ENCODE measurements at regions not wholly inside any gene's neighbourhood (a gene's known extent, or its start where the extent isn't known, plus 50 kb on each side); places are given as distances from the start of the nearest gene placed in this dataset.

GRCh38 chr6:43954311-43955131 lies 172.7 kb downstream of the MRPL14 start (continued):
- TF ChIP-seq ZNF609 (CRISPR knock-in tag; IDR thresholded peaks at IDR 0.05; ENCODE audit: borderline replicate concordance) (peak; percentile 79), ZHX1 (CRISPR knock-in tag; IDR thresholded peaks at IDR 0.05; ENCODE audit: low read depth) (0 out of 2 replicates have a peak, but pooled peaks have one; percentile 51), ZBTB25 (CRISPR knock-in tag; IDR thresholded peaks at IDR 0.05) (no peak), ZNF441 (CRISPR knock-in tag; IDR thresholded peaks at IDR 0.05; ENCODE audit: borderline replicate concordance) (no peak), NPAS2 (CRISPR knock-in tag; IDR thresholded peaks at IDR 0.05; ENCODE audit: borderline replicate concordance) (0 out of 2 replicates have a peak, but pooled peaks have one; percentile 15), TFAP4 (IDR thresholded peaks at IDR 0.05; ENCODE audit: borderline replicate concordance, low read depth) (peak; percentile 85; the same call in 1 of the 2 replicates), ZBTB44 (CRISPR knock-in tag; IDR thresholded peaks at IDR 0.05) (no peak), SP5 (CRISPR knock-in tag; IDR thresholded peaks at IDR 0.05; ENCODE audit: borderline replicate concordance, low read depth) (peak; percentile 71), TCF12 (IDR thresholded peaks at IDR 0.05) (no peak), TCF12 (CRISPR knock-in tag; IDR thresholded peaks at IDR 0.05) (no peak; the same call in 1 of the 2 replicates), NR2F6 (IDR thresholded peaks at IDR 0.05) (peak; percentile 42; the same call in 1 of the 2 replicates), NR2F6 (CRISPR knock-in tag; IDR thresholded peaks at IDR 0.05) (peak; percentile 89), KLF16 (CRISPR knock-in tag; IDR thresholded peaks at IDR 0.05) (no peak), RXRA (CRISPR knock-in tag; IDR thresholded peaks at IDR 0.05) (peak; percentile 69; the same call in 1 of the 2 replicates), KDM6A (CRISPR knock-in tag; IDR thresholded peaks at IDR 0.05; ENCODE audit: low read depth) (0 out of 2 replicates have a peak, but pooled peaks have one; percentile 11), MED1 (CRISPR knock-in tag; IDR thresholded peaks at IDR 0.05) (peak; percentile 98), FOSL2 (CRISPR knock-in tag; IDR thresholded peaks at IDR 0.05) (0 out of 2 replicates have a peak, but pooled peaks have one; percentile 6)
